ENCODE measurements at regions not wholly inside any gene's neighbourhood (a gene's known extent, or its start where the extent isn't known, plus 50 kb on each side); places are given as distances from the start of the nearest gene placed in this dataset.

DNA sequence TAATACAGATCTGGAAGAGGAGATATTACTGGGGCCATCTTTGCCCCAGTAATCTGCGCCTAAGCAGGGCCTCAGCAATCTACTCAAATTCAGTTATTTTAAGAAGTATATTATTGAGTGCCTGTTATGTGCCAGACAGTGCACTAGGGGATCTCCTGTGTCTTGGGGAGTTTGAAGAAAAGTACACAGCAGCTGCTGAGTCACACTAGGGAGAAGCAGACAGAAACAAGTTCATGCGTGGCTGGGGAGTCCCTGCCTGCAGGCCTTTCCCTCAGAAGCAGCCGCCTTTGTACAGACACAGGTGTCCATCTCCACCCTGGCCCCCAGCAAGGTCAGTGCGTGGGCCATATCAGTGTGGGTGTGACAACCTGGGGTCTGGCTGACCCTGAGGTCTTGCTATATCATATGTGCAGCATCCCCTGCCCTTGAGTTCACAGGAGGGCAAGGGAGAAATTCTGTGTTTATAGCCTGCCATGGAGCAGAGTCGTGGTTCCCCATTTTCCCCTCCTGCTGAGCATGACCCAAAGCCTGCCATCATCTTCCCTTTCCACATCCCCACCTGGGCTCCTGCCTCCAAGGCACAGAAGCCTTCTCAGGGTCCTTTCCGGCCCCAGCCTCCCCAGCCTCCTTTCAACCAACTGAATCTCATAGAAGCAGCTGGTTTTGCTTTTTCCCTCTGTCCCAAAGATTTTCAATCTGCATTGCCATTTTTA lies 229.9 kb upstream of the SDK2 start:
- no peak overlapping the region for H3K27ac ChIP-seq
- no peak for TF ChIP-seq CTCF (conservative IDR thresholded peaks at IDR 0.05)

DNA sequence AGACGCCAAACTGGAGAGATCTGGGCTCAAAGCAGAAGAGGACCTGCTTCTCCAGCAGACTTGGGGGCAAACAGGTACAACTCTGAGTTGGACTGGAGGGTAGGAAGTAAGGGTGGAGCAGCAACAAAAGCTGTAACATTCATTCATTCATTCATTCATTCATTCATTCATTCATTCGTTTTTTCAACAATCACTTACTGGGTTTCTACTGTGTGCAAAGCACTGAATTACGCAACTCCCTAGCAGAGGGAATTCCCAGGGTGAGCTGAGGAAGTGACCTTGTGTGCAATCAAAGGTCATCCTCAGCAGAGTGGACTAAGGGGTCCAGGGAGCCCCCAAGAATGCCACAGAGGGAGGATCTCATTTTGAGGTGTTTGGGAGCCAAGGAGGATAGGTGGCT lies 231.1 kb upstream of the SDK2 start:
- TF ChIP-seq CTCF (conservative IDR thresholded peaks at IDR 0.05), result no peak
- no peak overlapping the region for H3K27ac ChIP-seq

- no peak for TF ChIP-seq CTCF (conservative IDR thresholded peaks at IDR 0.05)
- H3K27ac ChIP-seq, result no peak overlapping the region
Measured at GRCh38 chr17:73877962-73878361, 233.7 kb upstream of the SDK2 start.

DNA sequence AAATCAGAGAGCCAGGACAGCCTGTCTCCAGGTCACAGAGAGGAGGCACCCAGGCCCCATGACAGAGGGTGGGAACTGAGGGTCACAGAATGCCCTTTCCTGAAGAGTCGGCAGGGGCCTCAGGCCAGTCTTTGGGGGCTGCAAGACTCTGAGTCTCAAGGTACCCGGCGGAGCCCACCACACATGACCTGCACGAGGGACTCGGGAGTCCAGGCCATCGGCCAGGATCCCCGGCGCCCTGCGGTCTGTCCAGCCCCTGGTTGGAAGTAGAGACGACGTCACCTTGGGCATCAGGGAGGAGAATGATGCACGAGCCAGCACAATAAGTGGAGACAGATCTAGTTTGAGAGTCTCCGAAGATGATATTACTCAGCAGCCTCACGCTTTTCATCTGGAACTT lies 234.7 kb upstream of the SDK2 start:
- H3K27ac ChIP-seq, result no peak overlapping the region
- no peak for TF ChIP-seq CTCF (conservative IDR thresholded peaks at IDR 0.05)

- no peak for TF ChIP-seq CTCF (conservative IDR thresholded peaks at IDR 0.05)
- no peak overlapping the region for H3K27ac ChIP-seq
Measured at GRCh38 chr17:73879987-73880386, 235.7 kb upstream of the SDK2 start.

DNA sequence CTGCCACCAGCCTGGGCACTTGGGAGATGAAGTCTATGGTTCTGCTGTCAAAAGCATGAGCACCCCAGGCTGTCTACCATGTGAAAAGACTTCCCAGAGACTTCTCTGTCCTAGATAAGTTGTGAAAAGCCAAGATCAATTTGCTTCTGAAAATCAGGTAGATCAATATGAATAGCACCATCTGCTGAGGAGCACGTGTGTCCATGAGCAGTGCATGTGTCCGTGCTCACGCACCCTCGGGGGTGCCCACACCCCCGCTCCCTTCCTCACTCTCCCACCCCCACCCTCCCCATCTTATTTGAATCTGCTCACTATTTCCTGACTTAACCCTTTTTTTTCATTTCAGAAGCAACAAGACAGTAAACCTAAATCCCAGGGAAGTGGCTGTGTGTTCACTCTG lies 238.3 kb upstream of the SDK2 start:
- TF ChIP-seq CTCF (conservative IDR thresholded peaks at IDR 0.05), result no peak
- no peak overlapping the region for H3K27ac ChIP-seq

DNA sequence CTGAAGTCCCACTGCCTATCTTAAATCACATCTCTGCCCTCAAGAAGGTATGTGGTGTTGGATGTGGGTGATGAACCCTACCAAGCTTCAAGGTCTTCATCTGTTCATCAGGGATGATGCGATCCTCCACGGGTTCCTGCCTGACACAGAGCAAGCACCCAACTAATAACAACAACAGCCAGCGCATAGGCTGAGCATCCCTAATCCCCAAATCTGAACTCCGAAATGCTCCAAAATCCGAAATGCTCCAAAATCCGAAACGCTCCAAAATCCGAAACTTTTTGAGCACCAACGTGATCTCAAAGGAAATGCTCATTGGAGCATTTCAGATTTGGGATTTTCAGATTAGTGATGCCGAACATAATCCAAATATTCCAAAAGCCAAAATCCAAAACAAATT lies 238.9 kb upstream of the SDK2 start:
- no peak for TF ChIP-seq CTCF (conservative IDR thresholded peaks at IDR 0.05)
- no peak overlapping the region for H3K27ac ChIP-seq
